ENCODE measurements at regions not wholly inside any gene's neighbourhood (a gene's known extent, or its start where the extent isn't known, plus 50 kb on each side); places are given as distances from the start of the nearest gene placed in this dataset.
"Not testable (repeated sequence)": the region's sequence is repeated elsewhere in the genome, so short reads cannot be mapped to it uniquely, and the experiment has no call there.

GRCh38 chr18:59799383-59800015, 100.3 kb upstream of the PMAIP1 start:
- DNase-seq: no peak

- no peak for DNase-seq
These were observed 98.7 kb upstream of the CCBE1 start for GRCh38 chr18:59795882-59796281.

- DNase-seq: no peak
These were observed 95.1 kb upstream of the CCBE1 start for GRCh38 chr18:59792353-59792752.

DNA sequence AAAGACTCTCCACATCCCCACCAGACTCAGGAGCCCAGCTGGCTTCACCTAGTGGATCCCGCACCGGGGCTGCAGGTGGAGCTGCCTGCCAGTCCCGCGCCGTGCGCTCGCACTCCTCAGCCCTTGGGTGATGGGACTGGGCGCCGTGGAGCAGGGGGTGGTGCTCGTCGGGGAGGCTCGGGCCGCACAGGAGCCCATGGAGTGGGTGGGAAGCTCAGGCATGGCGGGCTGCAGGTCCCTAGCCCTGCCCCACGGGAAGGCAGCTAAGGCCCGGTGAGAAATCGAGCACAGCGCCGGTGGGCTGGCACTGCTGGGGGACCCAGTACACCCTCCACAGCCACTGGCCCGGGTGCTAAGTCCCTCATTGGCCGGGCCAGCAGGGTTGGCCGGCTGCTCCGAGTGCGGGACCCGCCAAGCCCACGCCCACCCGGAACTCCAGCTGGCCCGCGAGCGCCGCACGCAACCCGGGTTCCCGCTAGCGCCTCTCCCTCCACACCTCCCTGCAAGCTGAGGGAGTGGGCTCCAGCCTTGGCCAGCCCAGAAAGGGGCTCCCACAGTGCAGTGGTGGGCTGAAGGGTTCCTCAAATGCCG, 93.2 kb upstream of the CCBE1 start:
- DNase-seq: not testable (repeated sequence)

- DNase-seq: no peak
These were observed 91.5 kb upstream of the CCBE1 start for GRCh38 chr18:59788791-59789106.

- DNase-seq: no peak
These were observed 91.0 kb upstream of the CCBE1 start for GRCh38 chr18:59787998-59788790.

DNA sequence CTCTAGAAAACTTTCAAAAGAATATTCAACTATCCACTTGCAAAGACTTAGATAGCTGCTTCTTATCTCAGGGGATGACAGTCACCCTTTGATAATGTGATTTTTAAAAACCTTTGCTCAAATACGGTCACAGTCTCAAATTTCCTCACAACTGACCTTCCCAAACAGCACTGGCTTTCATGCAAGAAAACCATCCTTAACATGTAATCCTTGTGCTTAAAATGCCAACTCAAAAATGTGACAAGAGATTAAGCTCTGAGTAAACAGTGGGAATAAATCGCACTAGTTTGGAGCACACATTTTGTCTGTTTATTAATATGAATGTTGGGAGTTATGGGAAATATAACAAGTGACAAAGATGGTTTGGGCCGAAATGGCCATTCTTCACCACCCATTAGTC, 87.5 kb upstream of the CCBE1 start:
- DNase-seq: no peak

GRCh38 chr18:59783138-59783537, 85.9 kb upstream of the CCBE1 start:
- DNase-seq: no peak

DNA sequence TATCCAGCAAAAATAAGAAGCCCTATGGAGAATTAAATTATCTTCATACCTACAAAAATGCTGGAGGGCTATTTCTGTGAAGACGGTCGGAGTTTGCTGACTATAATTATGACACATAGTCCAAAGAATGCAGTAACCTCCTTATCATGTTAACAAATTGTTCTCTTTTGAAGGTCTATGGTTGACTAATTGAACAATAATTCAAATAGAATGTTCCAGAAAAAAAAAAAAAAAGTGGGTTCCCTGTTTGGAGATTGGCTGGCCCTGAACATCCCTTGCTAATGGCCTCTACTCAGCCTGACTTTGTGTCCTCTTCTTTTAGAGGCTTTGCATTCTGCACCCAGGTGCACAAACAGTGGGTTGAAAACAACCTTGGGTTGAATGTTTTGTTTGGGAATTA, 82.8 kb upstream of the CCBE1 start:
- no peak for DNase-seq

DNA sequence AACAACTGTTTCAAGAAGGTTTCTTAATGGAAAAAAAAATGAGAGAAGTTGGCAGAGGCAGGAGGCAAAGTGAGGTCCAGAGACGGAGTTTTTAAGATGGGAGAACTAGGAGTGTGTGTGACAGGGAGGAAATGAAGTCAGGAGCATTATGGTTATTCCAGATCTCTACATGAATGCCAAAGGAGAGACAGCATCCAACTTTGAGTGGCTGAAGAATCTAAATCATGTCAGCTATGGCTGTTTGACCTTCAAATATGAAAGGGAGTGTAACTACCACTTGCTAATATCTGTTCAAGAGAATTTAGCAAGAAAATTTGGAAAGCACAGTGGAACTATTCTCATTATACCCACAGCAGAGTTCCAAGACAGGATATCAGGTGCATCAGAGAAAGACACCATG, 81.2 kb upstream of the CCBE1 start:
- DNase-seq: no peak

GRCh38 chr18:59777636-59778035, 80.4 kb upstream of the CCBE1 start:
- no peak for DNase-seq

DNA sequence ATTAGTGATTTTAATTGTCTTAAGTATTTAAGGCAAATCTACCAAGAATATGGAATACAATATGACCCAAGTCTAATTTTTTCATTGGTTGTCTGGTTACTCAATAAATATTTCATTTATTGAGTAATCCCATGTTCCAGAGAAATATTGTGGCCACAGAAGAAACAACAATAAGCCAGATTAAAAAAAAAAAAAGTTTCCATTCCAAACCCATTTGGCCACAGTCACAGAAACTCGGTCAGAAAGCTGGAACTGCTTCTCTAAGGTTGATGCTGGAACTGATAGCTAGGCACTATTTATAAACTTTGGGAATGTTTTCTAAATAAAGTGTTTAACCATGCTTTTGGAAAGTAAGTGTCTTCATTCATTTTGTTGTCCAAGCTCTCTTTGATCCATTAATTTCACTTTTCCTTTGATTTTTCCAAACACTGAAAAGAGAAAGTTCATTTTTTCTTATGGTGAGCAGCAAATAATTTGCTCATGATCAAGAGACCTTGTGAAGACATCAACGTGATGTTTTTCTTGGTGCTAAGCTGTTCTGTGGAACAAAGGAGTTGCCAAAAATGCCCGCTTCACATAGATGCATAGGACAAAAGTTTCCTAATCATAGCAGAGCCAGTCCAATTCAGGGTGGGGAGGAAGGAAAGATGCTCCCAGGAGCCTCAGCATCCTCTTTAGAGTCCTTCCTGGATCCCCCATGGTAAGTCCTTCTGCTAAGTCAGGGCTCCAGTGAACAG, 72.1 kb upstream of the CCBE1 start:
- DNase-seq: no peak

DNA sequence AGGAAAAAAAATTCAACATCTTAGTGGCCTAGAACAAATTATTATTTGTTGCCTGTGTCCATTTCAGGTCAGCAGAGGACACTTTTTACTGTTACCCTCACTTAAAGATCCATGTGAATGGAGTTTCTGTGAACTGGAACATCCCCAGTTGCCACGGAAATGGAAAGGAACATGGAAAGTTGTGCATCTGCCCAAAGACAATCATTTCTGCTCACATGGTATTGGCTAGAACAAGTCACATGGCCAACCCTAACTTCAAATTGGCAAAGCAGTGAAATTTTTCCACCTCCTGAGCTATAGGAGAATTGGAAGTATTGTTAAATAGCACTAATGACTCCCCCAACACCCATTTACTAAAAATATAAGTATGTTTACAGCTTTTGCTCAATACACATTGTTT, 71.2 kb upstream of the CCBE1 start:
- no peak for DNase-seq

DNA sequence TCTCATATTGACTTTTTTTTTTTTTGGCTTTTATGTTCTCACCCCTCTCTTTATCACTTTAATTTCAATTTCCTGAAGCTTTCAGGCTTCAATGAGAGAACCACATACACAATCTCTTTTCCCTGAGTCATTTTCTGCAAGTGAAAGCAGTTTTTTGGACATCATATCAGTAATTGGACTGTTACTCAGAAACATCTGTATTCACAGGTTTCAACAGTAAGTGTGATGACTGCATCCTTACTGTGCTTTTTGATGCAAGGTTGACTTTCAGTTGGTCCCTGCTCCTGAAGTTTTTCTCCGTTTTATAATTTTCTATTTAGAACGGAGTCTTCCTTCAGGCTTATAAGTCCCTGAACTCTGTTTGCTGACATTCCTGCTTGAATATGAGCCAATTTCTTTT, 70.5 kb upstream of the CCBE1 start:
- no peak for DNase-seq

DNA sequence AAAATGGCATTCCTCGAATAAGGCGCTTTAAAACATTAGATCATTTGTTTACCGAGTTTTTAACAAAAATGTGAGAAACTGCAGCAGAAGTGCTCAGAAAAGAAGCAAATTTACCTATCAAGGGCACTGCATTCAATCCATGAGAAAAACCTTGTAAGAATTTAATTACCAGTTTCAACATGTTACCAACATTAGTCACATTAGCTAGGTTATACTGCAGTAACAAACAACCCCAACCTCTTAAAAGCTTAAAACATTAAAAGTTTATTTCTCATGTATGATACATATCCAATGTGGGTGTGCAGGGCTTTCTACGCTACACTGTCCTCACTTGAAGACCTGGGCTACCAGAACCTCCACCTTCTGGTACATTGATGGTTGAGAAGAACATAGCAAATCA, 68.1 kb upstream of the CCBE1 start:
- no peak for DNase-seq

- DNase-seq: no peak
These were observed 67.1 kb upstream of the CCBE1 start for GRCh38 chr18:59764281-59764680.

DNA sequence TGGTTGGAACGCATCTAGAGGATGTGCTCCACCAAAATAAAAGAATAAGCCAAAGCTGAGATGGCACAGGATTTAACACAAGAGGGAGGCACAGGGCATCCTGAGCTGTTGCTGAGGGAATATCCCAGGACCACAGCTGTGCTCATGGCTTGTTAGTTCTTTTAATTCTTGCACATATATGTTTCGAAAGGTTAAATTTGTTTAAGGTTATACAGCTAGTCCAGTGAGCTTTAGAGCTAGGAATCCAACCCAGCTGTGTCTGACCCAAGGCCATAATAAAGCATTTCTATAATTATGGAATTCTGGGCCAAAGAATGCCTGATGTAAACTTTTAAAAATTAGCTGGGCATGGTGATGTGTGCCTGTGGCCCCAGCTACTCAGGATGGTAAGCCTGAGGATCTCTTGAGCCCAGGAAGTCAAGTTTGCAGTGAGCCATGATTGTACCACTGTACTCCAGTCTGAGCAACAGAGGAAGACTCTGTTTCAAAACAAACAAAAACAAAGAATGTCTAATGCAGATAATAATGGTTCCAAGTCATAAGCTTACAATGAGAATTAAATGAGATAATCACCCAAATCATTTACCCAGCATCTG, 66.4 kb upstream of the CCBE1 start:
- DNase-seq: no peak

DNA sequence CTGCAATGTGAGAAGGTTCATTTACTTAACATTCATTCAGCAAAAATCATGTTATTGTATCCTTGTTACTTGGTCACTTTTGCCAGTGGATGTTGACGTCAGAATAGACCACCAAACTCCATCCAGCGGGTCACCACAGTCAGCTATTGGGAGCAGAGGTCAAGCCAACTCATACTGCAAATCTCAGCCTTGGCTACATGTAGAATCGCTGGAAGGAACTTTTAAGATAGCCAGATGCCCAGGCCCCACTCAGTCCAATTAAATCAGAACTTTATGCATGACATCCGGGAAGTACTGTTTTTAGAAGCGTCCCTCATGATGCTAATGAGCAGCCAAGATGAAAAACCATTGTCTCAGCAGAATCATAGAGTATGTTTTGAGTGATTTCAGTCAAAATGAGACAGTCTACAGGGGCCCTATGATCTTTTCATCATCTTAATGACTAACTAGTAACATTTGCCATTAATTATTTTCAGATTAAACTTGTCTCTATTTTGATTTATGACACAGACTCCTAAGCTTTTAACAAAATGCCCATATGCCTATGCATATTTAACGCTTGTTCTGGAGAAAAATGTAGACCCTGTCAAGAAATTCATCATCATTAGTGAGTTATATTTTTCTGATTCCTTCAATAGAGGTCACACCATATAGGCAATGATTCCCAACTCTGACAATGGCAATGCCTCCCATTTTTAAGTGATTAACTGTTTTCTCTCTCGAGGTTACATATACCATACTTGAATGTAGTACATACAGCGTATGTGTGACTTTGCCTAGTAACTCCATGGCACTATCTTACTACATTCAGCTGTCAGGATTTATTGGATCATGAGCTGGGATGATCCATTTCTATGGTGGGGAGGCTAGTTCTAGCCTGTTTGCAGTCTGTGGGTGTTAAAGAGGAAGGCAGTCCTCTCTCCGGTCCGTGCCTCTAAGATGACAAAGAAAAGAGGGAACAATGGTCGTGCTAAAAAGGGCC, 63.7 kb upstream of the CCBE1 start:
- DNase-seq: no peak

GRCh38 chr18:59760212-59760611, 63.0 kb upstream of the CCBE1 start:
- no peak for DNase-seq

- no peak for DNase-seq
These were observed 61.6 kb upstream of the CCBE1 start for GRCh38 chr18:59758837-59759236.

- DNase-seq: no peak
These were observed 60.9 kb upstream of the CCBE1 start for GRCh38 chr18:59758106-59758505.

DNA sequence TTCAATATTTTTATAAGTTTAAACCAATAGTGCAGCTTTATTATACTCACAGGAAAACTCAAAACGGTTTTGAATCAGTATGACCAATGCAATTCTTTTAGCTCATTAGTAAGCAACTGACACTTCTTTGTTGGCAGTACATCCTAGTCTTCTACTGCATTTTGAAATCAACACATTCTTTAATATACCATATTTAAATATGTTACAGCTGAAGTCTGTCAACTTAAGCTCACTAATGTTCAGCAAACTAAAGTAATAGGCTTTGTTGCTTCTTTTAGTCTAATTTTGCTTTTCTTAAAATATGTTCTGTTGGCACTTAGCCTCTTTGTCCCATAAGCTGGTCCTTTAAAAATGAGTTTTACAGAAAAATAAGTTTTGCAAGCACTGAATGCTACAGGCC, 55.4 kb upstream of the CCBE1 start:
- no peak for DNase-seq
